Activated gamma-delta T cell treated with Interleukin-2 at 50 U/mL for 16 hours (primary cell): ENCODE measurements at regions not wholly inside any gene's neighbourhood (a gene's known extent, or its start where the extent isn't known, plus 50 kb on each side); places are given as distances from the start of the nearest gene placed in this dataset.

Source experiments
- DNase-seq: peaks from one replicate; pipeline ENCODE4 v3.0.0-alpha.2; 2020

DNA sequence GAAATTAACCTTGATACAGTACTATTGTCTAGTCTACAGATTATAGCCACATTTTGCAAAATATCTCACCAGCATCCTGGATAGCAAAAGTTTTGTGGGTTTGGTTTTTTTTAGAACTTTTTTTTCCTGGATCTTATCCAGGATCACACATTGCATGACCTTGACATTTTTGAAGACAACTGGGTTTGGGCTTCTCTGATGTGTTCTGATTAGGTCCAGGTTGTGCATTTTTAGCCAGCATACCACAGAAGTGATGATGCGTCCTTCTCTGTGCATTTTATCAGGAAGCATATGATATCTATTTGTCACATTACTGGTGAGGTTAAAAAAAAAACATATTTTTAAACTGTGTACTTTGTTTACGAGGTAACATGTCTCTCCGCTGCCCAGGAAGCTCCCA is 221.0 kb upstream of the OSR1 start:
- no peak for DNase-seq

DNA sequence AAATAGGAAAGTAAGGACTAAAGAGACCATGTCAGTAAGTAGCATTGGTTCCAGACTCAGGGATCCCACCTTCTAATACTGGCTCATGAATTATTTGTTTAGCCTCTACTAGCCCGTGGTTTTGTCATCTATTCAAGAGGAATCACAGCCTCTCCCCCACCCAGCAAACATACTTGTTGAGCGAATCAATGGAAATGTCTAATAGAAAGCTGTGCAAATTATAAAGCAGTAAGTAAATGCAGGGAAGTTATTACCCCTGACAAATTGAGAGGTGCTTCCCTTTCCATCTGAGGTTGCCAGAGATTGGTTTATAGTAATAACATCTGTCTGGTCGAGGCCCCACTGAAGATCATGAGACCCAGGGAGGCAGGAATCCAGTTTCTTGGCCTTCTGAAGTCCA is 219.3 kb upstream of the OSR1 start:
- no peak for DNase-seq

DNA sequence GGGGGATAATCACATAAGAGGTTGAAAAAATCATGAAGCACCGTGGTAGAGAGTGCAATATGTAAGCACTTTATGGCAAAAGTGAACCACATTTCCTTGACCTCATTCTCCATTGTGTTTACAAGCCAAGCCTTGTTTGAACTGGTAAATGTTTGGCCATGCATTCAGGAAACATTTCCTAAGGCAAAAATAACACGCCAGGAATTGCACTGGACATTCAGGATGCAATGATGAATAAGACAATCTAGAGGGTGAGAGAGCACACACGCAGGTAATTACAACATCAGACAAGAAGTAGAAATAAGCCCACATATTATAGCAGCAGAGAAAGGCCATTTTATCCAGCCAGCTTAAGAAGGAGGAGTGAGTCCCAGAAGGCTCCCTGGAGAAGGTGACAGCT is 218.0 kb upstream of the OSR1 start:
- no peak for DNase-seq

DNA sequence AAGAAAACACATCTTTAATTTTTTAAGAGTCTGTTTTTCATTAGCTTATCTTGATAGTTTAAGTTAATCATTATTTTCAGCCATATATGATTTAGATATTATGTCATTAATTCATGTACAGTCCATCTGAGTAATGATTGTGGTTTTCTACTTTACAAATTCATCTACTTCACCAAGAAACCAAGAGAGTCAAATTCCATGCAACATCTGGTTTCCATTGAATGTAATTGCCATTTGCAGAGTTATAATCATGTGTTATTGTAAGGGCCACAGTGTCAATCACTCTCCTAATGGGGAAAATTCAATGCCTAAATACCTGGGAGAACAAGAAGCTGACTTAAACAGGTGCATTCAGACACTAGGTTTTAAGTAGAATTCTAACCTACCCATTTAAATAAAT is 217.2 kb upstream of the OSR1 start:
- DNase-seq, result no peak

DNA sequence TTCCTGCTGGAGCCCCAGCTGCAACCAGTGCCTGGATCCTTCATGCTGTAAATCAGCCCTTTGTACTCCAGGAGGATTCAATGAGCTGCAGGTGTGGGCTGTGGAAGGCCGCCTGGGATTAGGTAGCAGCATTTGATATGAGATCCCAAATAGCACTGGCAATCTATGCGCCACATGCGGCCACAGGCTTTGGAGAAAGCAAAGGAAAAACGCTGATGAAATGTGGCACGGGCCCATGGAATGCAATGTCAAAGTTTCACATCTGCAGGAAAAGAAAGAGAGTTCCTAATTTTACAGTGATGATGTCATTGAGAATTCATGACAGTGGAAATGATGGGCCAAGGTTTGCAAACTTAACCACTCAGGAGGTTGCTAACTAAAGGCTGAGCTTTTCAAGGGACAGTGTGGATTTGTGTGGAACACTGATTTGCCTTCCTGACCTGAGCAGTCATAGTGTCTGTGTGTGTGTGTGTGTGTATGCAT is 216.4 kb upstream of the OSR1 start:
- no peak for DNase-seq

DNA sequence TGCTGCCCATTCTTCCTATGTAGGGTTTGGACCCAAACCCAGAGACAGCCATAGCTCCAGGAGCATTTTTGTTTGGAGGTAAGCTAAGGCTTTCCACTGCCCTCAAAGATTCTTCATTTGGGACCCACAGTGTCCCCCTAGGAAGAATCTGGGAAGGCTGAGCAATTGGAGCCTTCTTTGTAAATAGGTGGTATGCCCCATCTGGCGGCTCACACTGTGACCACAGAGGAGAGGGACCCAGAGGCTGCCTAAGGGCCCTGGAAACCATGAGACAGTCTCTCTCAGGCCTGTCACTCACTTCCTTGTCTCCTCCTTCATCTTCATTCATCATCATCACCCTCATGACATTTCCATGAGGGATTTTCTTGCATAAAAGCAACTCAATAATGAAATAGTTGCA is 215.4 kb upstream of the OSR1 start:
- DNase-seq, result no peak

DNA sequence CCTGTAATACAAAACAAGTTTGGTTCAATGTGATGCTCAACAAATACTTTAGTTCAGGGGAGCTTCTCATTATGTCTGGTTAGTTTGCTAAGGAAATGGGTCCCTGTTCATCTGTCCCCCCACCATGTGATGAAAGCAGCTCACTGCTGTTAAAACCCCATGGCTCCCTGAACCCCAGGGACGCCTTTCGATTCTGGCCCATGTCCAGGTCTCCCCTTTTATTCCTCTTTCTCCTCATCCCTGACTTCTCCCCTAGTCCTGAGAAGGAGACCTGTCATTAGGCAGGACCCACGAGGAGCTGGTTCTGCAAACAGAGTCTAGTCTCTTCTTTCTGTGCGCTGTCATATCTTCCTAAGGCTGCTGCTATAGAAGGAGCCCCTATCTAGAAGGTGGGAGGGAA is 213.3 kb upstream of the OSR1 start:
- no peak for DNase-seq

DNA sequence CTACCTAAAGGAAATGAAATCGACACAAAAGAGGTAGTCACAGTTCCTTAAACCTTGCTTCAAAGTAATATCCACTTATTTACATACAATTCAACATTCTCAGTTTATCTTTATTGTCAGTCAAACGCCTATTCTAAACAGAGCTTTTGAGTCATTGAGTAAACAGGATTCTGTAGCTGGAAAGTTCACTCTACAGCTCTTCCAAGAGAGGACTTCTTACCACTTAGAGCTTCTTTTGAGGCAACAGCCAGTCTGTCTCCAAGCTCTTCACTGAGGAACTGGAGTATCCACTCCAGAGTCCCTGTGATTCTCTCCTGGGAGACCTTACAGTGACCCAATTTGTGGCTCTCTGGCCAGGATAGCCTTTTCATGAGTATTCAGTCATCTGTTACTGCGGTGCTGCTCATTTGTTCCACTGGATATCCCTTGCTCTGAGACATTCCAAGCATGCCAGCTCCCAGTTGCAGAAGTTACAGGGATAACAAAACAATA is 210.9 kb upstream of the OSR1 start:
- no peak for DNase-seq

DNA sequence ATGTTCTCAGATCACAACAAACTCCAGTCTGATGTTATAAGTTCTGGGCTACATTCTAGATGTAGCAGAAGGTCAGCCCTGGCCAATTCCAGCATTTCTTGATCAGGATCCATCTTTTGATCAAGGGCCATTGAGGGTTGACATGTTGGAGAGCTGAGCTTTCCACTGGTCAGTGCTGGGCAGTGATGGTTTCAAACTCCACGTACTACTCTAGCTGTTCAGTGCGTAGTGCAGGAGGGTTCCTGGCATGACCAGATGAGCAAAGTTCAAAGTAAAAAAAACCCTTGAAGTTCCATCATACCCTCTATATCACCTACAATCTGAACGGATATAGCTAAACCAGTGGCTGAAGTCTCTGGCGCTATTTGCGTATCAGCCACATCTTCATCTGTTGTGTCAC is 210.4 kb upstream of the OSR1 start:
- DNase-seq, result no peak

DNA sequence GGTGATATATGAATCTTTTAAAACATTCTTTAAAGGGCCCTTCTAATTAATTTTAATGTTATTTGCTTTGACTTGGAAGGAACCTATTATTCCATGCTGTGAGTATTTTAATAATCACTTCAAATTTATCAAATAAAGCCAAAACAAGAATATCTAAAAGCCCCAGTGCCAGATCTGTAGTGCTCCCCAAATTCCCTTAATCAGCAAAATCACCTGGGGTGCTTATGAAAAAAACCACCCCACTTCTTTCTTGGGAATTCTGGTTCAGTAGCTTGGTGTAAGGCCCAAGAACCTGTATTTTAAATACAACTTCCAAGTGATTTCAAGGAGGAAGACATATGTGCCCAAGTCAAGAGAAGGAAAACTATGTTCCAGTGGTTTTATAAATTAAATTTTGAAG is 202.4 kb upstream of the OSR1 start:
- DNase-seq, result no peak

DNA sequence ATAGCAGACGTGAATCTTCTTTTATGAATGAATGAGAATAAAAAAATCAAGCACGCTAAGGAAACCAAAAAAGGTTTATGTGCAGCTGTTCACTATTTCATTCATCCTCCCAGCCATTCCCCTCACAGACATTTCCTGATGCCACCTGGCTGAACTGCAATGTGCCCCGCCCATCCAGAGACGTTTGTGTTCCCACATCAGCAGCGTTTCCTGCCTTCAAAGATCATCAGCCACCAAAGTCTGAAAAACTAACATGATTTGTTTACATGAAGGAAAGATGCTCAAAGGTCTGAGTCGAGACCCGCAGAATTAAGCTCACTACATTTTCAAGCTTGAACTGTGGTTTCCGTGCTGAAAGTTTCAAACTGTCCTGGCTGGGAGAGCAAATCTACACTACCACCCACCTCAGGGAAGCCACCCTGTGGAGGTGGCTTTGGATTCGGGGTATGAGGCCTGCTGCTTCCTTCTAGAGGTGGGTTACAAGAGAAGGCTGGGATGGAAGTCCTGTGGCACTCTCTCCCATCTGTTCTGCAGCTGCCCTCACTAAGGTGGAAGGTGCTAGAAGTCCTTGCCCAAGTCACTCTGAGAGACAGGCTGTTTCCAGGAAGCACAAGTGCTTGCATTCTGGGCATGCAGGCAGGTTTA is 201.3 kb upstream of the OSR1 start:
- DNase-seq, result no peak

DNA sequence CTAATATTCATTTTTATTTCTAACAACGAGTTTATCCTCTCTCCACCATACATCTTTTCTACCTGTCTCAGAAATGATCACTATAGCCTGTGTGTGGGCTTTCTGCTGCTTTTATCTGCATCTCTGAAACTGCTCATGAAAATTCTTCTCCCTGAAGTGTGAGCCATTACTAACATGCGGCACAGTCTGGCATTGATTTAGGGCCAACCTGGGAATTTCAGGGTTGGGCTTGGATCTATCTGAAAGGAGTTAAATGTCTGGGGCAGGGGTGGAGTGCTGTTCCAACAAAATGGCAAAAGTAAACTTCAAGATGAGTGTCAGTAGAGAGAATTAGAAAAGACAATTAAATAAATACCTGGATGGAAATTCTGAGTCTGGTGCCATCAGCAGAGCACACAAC is 198.2 kb upstream of the OSR1 start:
- no peak for DNase-seq

DNA sequence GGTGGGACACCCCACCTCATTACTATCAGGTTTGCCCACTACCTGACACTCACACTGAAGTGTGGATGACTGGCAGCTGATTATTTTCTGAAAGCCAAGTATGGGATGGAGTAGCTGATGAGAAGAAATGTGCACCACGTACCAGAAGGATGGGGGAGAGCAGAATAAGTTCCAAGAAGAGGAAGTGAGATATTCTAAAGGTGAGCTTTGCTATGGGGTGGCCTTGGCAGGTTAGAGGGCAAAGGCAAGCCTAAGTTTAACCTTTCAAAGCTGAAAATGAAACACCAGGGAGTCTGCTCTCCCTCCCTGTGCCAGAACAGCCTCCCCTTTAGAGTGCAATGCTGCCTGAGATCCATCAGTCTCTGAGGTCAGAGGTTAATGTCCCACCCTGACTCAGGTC is 196.1 kb upstream of the OSR1 start:
- no peak for DNase-seq

DNA sequence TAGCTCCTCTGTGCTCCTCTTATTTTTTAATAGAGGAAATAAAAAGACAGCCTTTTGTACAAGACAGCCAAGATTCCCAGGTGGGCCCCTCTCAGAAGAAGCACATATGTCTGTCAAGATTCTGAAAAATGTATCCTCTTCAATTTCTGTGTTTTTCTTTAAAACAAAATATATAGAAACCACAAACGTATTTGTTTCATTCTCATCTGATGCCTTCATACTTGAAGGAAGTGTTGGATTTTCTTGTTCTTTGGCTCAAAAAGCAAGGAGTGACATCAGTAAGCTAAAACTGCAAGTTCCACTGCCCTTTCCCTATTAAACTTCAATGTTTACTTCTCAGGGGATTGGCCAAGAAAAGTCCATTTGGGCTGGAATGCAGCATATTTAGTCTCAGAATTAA is 193.8 kb upstream of the OSR1 start:
- no peak for DNase-seq

DNA sequence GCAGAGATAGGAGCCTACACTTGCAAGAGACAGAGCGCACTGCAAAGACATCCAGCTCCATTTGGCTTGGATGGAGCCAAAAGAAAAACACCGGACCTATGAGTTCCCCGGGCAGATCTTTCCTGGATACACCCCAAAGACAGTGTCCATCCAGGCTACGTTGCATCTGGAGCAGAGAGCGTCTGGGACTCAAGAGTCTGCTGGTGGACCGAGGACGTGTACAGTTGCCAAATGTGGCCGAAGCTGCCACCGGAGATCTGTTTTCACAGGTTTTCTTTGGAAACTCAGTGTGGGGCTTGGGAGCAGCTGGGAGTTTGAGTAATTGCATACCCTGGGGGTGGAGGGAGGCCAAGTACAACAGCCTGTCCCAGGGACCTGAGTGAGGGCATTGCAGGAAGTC is 192.3 kb upstream of the OSR1 start:
- no peak for DNase-seq

DNA sequence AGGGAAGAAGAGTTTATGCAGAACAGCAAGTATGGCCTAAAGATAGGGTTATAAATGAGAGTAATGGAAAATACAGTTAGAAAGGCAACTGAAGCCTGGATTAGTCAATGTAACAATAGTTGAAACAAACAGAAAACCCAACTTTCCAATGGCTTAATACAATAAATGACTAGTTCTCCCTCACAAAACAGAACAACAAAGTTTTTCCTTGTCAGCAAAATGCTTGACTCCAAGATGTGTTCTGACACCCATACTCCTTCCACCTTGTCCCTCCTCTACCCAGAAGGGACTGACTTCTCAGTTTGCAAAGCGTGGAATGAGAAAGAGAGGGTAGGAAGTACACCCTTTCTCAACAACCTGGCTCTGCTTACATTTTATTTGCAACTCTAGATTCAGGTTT is 191.4 kb upstream of the OSR1 start:
- DNase-seq, result no peak

DNA sequence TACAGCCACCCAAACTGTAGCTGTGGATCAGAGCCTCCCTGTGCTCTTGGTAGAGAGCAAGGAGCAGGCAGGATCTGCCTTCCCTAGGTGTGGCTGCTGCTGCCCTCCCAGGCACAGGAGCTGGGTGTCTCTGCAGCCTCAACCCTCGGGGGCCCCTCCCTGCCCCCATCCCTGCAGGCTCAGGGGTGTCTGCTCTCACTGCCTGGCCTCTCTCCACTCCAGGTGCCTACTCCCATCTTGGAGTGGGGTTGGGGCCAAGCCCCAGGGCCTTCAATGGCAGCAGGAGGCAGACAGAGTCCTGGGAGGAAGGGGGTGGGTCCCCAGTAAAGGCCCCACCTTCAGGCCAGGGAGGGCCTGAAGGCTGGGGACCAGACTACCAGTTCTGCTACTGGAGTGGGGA is 189.7 kb upstream of the OSR1 start:
- no peak for DNase-seq

DNA sequence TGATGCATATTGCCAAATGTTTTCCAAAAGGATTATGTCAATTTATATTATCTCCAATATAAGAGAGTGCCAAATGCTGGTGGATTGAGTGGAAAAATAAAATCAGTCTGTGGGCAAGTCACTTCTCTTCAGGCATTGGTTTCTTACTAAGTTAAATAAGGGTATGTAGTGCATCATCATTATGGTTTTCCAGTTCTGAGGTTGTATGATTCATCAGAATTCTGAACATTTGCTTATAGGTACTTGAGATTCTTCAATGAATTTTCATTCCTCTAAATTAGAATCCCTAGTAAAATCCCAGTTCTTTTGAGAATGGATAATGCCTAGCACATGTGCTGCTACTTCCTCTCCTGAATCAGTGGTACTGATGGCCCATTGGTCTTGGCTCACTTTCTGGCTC is 188.9 kb upstream of the OSR1 start:
- no peak for DNase-seq

DNA sequence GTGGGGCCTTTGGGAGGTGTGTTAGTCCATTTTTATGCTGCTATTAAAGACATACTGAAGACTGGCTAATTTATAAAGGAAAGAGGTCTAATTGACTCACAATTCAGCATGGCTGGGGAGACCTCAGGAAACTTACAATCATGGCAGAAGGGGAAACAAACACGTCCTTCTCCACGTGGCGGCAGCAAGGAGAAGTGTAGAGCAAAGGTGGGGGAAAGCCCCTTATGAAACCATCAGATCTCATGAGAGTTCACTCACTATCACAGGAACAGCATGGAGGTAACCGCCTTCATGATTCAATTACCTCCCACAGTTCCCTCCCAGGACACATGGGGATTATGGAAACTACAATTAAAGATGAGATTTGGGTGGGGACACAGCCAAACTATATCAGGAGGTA is 187.1 kb upstream of the OSR1 start:
- DNase-seq, result no peak

DNA sequence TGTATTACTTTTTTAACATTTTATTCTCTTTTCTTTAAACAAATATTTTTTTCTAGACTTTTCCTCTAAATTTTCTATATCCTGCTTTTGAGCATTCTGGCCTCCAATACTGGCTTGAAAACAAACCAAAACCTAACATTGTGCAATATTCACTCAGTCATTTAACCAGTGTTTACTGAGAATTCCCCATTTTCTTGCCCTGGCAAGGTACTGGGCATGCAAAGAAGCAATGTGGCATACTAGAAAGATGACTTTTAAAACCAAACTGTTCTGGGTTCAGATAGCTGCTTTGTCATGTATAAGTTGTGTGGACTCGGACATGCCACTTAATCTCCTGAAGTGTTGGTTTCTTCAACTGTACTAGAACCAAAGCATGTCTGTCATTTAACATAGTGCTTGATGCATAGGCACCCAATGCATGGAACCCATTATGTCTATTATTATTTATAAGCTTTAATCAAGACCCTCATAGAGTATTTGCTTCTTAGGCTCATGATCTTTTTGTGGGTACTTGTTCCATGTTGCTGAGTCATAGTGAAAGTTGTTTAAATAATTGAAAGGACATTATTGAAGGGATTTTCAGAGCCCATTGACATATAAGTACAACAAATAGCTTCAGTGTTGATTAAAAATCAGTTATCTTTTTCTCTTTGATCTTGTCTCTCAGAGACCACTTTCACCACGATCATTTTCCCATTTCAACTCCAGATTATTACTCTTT is 185.4 kb upstream of the OSR1 start:
- DNase-seq, result no peak

DNA sequence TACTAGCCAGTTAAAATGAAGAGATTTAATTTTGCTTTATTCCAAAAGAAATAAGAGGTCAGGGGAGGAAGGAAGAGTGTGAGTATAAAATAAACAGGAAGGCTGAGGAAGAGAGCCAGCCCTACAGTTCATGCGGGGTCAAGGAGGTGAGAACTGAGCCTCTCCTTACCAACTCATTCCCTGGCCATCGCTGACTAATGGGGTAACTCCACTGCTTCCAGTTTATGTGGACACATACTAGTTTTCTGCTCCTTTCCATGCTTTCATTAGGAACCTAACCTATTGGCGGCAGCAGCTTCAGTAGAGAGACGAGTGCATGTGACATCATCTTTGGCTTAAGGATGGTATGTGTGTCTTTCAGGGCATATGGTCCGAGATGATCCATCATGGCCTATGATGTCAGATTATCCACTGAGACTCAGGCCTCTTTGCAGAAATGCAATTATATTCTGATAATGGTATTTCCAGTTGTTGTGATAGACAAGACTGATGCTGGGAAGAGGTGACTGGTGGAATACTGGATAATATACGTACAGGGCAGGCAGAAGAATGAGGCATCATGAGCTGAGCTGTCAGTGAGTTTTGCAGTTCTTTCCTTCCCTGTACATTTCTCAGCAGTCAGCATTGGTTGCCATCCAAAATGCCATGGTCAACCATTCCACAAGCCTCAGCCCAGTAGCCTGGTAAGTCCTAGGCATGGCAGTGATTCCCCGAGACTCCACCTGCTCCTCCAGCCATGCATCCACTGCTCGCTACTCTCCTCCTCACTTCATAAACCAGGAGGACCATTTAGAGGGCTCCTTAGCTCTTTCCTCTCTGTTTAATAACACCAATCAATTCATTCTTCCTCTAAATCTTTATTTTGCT is 184.6 kb upstream of the OSR1 start:
- no peak for DNase-seq

DNA sequence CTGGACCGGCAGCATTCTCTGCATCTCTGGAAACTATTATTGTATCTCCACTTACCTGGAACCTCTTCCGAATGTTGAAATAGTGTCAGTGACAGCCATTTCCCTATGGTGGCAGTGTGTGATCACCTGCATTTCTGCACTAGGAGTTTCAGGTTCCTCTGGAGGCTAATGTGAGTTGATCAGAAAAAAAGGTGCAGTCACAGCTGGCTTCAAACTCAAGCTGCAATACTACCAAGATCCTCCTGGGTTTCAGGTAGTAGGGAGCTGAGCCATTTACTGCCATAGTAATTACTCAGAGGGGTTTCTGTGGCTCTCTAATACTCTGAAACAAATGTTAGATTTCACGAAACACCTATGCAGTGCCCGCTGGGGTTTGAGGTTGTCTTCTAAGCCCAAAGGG is 183.5 kb upstream of the OSR1 start:
- no peak for DNase-seq

DNA sequence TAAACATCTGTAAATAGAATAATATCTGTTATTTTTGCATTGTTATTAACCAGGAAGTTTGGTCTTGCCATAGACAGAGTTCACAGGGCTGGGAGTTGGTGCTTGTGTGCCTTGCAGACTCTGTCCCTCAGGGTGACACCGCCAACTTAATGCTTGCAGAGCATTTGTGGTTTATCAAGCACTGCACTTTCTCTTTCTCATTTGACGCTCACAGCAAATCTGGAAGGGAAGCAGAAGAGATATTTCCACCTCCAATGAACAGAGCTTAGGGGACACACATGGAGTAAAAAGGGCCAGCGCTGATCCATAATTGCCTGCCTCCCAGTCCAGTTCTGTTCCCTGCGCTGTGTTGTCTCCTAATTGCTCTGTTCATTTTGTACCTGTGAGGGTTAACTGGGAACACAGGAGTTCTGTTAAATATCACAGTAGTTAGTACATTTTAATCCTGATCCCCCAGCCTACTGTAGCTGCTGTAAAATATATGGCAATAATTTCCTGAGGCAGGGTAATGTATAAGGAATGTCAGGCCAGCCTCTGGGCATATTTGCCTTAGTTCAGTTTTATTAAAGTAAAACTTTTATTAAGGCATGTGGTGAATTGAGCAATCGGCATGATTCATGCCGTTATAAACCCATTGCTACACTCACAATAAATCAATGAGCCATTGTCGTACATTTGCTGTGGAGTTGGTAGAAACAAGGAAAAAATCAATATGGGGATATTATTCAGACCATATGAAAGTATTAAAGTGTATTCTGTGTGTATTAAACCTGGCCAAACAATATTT is 182.5 kb upstream of the OSR1 start:
- DNase-seq, result no peak
